Non-pigmented ciliary epithelial cell (primary cell): ENCODE measurements at regions not wholly inside any gene's neighbourhood (a gene's known extent, or its start where the extent isn't known, plus 50 kb on each side); places are given as distances from the start of the nearest gene placed in this dataset.

Experiments
- DNase-seq: peaks from one replicate; pipeline ENCODE4 v3.0.0-alpha.2; 2010; ENCODE audit warnings: low read depth

DNA sequence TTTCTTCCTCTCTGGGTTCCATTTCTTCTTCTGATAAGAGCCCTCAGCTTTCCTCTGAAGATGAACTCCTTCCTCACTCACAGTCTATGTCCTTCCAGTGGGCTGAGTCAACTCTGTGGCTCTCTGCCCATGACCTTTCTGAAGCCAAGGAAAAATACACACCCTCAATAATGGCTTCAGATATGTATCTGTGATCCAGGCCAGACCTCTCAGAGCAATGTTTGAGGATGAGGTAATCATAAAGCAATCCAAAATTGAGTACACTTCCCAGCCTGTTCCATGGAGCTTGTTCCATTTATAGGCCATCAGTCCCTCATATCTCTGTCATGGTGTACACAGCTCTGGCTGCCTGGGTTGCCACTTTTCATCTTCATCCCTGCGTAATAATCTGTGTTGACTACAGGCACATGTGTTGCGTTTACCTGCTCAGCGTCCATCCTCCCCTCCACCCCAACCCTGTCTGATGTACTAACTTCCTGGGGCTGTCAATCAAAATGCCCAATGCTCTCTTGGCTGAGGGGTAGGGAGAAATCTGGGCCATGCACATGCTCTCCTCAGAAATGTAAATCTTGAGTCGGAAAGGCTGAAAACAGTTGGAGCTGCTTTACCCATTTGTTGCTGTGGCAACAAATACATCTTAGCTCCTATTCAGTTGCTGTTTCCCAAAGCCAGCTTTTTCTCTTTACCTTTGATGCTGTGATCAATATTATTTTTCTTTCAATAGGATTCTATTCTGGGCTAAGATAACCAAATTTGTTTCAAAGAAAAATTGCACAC is 377.8 kb upstream of the TMEM132C start:
- peak; percentile 5 for DNase-seq

DNA sequence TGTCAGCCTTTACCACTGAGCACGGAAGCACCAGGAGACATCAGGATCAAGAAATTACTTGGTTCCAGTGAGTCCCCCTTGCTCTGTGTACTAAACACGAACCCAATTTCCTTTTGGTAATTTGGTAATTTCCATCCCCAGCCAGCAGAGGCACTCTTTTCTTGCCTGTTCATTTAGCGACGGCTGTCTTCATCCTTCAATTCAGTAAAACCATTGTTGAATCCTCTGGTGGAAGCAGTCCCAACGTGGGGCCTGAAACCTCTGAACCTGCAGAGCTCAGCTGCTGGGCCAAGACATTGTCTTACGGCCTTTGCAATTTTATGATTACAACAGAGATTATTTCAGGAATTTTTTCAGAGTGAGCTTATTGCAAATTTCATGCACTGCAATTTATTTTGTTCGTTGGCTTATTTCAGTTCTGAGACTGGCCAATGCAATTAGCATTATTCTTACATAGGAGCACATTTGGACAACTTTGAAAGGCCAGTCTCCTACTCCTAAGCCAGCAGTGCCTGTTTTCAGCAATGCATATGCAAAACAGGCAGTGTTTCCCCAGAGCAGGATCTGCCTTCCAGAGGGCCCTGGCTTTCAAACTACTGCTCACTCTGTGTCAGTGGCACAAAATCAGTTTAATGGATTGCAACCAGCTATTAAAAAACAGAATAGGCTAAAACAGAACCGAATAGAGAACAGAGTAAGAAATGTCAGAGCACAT is 372.9 kb upstream of the TMEM132C start:
- DNase-seq = no peak

DNA sequence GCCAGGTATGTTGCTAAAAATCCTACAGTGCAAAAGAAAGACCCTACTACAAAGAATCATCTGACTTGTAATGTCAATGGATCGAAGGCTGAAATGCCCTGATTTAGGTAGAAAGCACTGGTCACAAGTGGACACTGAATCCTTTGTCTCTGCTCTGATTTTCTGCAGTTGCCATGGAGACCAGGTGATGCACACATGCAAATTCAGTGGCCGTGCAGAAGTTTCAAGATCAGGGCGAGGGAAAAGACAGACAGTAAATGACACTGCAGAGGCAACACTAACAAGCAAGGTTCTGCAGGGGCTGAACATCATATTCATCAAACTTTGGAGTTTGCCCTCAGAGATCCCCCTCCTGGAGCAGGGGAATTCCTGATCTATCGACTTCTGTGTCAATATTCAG is 370.3 kb upstream of the TMEM132C start:
- DNase-seq = no peak

DNA sequence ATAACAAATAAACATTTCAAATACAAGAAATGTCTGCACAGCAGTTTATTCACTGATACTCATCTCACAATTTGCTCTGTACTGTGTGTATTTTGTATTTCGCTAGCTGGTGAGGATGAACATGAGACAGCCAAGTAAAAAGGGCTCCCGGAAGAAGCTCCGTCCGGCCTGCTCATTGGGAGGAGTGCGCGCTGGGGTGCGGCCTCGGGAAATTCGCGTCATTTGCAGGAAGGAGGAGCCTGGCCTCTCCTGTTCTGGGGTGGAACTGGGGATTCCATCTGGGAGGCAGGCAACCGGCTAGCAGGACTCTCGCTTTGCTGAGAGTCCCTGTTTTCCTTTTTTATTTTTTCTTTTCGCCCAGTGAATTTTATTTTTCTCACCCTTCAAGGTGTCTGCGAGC is 368.4 kb upstream of the TMEM132C start:
- no peak for DNase-seq

DNA sequence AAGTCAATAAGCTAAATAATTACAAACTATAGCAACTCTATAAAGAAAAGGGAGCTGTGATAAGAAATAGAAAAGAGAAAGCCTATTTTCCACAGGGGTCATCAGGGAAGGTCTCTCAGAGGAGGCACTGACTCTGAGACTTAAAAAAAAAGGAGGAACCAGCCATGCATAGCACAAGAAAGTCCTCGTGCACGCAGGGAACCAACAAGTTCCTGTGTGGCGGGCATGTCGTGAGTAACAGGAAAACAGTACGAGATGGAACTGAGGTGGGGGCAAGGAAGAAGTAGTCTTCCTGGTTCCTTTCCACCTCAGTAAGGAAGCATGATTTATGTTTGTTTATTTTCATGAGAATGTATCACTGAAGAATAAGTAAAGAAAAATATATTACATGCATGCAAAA is 367.0 kb upstream of the TMEM132C start:
- no peak for DNase-seq

DNA sequence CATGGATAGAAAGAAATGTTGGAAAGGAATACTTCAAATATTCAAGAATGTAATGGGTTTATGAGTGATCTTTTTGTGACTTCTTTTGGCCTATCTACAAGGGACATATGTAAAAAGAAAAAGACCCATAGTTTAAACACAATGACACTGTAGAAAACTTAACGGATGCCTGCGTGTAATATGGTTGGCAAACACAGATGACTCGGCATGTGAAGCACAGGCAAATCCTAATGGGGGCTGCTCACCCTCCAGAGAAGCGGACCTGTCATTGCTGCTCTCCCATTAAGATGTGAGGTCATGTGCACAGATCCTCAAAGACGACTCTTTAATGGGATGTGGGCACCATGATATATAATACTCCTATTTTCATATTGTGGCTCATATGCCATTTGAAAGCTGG is 366.6 kb upstream of the TMEM132C start:
- DNase-seq = no peak

DNA sequence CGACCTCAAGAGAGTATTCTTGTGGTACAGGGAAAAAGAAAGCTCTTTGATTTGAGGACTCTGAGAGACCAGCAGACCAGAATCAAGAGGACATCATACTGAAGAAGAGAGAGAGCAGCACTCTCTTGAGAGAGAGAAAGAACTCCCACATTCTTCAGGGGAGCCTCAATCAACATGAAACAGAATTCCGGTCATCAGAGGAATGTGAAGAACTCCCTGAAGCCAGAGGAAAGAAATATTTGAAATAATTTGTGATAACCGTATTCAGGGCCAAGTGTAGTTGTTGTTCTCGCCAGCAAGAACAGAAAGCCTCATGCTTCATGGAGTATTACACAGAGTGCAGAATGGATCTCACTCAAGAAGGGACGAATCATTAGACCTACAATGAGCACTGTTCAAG is 363.8 kb upstream of the TMEM132C start:
- peak; percentile 62 for DNase-seq

DNA sequence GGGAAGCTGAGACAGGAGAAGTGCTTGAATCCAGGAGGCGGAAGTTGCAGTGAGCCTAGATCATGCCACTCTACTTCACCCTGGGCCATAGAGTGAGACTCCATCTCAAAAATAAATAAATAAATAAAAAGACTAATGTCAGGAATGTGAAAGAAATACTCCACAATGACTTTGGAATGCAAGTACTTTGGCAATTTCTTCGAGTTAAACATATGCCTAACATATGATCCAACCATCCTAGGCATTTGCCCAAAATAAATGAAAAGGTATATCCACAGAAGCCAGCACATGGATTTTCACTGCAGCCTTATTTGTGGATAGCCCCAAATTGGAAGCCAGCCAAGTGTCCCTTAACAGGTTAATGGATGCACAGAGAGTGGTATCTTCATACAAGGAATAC is 357.9 kb upstream of the TMEM132C start:
- no peak for DNase-seq

DNA sequence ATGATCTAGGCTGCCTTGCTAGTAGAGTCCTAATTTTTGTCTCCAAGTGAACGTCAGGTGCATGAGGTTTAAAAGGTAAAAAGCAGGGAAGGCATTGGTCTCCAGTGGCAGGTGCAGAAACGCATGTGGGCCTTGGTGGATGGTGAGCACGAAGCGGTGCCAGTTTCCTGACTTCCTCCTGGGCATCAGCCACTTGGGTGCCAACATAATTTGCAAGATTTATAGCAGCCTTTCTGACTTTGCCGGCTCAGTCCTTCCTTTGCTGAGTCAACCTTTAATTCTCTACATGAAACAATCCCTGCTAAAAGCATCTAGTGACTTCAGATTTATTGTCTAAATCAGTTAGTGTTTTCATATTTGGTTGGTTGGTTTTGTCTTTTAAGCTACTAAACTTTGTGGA is 355.7 kb upstream of the TMEM132C start:
- no peak for DNase-seq

DNA sequence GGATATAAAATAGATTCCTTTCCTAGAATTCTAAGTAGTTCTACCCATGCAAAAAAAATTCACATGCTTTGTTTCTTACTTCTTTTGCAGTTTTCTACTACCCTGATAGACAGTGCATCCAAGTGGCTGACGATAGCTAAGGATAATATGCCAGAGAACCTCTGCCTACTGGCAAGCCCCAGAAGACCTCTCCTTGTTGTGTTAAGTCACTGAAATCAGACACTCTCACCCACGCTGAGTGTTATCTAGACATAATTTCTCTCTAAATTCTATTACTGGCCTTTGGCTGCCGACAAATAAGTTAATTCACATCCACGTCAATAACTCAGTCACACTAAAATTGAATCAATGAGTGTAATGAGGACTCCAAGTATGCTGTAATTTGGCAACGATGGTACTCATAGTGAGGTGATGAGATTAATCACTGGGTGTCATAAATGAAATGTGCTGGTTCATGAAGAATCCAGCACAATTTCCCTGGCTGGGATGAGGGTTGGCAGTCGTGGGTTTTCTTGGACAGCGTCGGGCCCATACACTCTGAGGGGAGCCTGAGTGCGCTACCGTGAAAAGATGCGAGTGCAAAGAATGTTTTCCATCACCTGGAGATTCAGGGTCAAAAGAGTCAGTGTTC is 354.8 kb upstream of the TMEM132C start:
- no peak for DNase-seq

DNA sequence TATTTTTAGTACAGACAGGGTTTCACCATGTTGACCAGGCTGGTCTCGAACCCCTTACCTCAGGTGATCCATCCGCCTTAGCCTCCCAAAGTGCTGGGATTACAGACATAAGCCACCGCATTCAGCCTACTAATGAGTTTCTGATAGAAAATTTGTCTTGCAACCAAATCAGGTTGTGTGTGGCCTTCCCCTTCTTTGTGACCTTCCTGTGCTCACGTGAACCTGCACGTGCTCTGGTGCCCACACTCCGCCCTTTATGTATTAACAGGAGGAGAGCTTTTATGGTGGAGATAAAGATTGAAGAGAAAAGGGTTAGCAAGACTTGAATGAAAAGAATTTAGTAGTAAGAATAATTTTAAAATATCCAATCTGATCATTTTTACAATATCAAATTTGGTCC is 343.5 kb upstream of the TMEM132C start:
- DNase-seq = no peak

DNA sequence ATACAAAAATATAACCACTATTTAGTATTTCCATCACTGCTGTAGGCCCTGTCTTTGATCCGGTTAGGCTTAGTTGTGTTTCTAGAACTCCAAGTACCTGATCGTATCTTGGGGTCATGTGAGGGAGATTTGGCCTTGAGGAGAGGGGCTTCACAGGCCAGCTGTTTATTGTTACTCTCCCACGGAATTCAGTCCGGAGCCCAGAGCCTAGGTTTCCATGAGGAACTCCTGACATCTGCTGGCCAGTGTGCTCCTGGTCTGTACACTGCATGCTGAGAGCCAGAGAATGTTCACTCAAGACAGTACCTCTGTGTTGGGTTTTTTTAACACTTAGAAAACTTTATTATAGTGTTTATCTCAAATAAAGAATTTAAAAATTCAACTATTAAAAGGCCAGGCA is 341.0 kb upstream of the TMEM132C start:
- DNase-seq = no peak

DNA sequence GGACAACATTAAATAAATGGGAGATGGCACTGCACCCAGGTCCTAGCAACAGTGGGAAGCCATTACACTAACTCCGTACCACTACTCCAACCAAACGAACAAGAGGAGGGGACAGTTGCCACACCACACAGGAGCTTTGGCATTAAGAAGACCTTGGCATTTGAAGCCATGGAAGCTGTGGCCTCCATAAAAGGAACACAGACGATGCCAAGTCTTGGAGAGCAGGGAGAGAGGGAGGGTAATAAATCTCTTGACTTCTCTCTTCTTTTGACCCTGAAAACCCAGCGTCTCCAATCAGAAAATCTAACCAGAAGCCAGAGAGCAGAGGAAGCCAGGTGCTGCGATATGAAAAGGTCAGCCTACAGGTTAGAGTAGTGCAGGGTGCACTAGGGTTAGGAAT is 338.8 kb upstream of the TMEM132C start:
- DNase-seq = no peak

DNA sequence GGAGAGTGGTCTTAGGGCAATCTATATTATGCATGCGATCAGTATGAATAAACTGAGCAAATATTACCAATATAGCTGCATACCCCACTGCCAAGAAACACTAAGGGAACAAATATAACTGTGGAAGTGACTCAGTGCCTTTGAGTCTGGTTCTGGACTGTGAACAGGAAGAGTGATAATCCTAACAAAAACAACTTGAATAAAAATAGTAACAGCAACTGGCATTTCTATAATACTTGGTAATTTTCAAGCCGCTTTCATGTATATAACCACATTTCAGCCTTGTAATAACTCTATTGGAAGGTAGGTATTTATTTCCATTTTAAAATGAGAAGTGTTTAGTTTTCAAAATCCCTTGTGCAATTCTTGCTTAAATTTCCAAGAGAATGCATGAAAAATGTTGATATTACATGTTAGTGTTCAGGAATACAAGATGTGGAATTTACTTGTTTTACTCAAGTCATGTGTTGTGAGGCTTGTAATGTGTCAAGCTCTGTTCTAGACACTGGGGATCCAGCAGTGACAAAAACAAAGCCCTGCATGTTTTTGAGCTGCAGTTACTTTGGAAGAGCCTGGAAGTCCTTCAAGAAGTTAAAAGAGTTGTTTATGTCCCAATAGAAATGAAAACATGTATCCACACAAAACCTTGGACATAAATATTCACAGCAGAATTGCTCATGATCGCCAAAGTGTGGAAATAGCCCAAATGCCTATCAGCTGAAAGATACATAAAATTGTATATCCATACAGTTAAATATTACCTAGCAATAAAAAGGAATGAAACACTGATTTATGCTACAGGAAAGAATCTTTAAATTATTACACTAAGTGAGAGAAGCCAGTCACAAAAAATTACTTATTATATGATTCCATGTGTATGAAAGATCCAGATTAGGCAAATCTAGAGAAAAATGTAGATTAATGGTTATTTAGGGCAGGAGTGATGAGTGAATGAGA is 338.1 kb upstream of the TMEM132C start:
- DNase-seq = peak; percentile 65

DNA sequence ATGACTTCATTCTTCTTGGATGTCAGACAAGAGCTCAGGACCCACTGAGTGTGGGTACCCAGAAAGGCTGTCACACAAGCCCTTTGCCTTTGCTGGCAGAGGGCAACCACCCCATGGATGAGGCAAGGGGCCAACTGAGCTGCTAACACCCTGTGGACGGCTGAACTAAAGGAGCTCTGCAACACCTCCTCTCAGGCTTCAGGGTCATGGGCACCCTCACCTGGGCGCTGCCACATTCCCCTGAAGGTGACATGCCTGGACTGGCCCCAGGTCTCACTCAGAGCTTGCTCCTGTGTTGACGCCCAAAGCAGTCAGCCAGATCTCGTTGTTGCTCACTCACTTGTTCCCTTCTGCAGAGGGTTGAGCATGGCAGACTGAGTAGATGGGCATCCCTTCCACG is 336.8 kb upstream of the TMEM132C start:
- no peak for DNase-seq

DNA sequence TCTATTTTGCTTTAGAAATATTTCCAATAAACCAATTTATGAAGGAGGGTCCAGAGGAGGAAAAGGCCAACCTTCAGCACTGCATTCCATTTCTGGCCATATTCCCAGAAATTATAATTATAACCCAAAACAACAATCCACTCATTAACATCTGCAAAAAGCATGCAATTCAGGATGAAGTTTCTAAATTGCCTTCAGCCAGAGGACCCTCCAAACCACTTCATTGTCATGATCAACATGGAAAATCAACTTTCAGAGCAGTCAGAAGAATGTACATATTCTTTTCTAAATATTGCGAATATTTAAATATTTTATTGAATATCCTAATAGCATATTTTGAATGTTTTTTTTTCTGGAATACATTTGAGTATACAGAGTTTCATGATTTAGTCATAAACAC is 332.6 kb upstream of the TMEM132C start:
- DNase-seq = no peak

DNA sequence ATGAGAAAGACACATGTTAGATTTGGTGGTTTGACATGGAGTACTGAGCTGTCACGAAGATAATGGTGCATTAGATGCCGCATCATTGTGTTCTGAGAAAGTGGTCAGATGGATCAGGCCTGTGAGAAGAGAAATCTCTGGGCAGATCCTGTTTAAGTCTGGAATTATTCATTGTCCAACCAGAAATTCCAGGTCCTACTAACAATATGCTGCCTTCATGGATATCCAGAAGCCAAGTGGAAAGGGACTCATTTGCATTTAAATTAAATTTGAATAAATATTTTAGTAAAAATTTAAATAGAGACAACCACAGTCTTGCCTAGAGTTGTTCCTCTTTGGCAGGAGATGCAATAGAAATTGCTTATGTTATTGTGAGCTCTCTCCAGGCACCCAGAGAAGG is 330.5 kb upstream of the TMEM132C start:
- no peak for DNase-seq

DNA sequence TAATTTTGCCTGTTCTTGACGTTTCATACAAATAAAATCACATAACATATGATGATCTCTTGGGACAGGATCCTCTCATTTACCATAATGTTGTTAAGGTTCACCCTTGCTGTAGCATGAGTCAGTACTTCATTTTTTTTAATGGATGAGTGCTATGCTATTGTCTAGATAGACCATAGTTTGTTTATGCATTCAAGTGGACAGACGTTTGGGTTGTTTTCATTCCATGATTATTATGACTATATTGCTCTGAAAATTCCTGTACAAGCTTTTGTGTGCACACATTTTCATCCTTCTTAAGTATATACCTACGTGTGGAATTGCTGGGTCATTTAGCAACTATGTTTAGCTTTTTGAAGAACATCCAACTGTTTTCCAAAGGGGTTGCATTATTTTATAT is 325.6 kb upstream of the TMEM132C start:
- DNase-seq = peak; percentile 56

DNA sequence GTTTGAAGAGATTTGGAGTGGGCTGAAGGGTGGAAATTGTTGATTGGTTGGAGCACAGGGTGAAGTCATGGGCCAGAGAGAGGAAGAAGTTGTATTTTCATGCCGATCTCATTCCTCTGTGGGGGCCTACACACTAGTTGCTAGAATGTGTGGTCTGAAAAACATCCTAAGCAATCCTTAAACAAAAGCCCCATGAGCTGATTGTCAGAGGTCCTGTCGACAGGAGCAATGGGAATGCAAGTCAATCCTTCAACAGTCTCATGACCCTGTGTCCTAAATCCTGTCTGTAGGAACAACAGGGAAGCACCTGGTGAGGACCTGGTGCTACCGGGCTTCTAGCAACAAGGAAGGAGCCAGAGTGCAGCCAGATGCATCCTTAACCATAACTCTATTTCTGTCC is 324.0 kb upstream of the TMEM132C start:
- no peak for DNase-seq

DNA sequence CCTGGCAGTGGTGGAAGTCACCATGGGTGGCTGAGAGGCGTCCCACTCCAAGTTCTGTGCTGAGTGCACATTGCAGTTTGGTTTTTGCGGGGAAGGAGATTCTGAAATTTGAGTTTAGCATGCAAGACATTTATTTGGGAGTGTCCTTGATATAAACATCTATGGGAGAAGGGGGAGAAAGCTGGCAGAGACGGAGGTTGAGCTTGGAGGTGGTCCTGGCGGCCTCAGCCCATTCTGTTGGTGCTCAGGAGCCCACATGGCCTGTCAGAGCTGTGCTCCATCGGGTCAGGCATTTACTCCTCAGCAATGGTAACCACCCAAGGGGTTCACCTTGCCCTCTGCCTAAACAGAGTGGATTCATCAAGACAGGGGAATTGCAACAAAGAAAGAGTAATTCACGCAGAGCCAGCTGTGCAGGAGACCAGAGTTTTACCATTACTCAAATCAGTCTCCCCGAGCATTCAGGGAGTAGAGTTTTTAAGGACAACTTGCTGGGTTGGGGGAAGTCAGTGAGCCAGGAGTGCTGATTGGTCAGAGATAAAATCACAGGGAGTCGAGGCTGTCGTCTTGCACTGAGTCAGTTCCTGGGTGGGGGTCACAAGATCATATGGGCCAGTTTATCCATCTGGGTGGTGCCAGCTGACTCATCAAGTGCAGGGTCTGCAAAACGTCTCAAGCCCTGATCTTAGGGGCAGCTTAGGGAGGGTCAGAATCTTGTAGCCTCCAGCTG is 323.3 kb upstream of the TMEM132C start:
- no peak for DNase-seq

DNA sequence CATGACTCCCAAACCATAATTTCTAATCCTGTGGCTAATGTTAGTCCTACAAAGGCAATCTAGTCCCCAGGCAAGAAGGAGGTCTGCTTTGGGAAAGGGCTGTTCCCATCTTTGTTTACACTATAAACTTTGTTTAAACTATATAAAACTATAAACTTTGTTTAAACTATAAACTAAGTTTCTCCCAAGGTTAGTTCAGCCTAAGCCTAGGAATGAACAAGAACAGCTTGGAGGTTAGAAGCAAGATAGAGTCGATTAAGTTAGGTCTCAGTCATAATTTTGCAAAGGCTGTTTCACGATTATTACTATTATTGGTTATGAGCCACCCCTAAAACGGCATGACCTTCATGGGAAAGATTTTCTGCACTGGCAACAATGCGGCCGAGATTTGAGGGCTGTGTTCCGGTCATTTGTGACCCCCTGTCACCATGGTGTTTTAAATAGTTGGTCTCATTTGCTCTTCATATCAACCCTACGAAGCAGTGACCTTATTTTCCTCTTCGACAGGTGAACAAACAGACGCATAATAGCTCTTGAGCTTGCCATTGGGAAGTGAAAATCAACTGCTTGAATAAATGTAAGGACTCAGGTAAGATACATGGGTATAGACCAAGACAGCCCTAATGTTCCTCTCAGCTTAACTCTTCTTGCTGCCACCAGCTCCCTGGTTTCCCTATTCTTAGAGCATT is 322.6 kb upstream of the TMEM132C start:
- no peak for DNase-seq
